IMR-90 (cell line): ENCODE measurements at regions not wholly inside any gene's neighbourhood (a gene's known extent, or its start where the extent isn't known, plus 50 kb on each side); places are given as distances from the start of the nearest gene placed in this dataset.

Source experiments
- ATAC-seq: fragments of 200-7000 bp; cut with Tn5 transposase; 2 replicates; pipeline ENCODE4 v1.9.1; 2020; ENCODE audit warnings: low read depth, mild to moderate bottlenecking, moderate library complexity
- BruUV-seq: library from RNA; stranded (reverse); fragments of 400-500 nt; replicated peaks from 2 replicates; lab custom pipeline; 2021; lab: Mats Ljungman, UMichigan
- CTCF ChIA-PET: fragments of 300-600 bp; formaldehyde crosslinking; extraction: SDS; loops from one replicate; lab custom pipeline; 2021; ENCODE audit warnings: antibody characterized with exemption; lab: Yijun Ruan, JAX
- POLR2A ChIA-PET: fragments of 300-600 bp; sonication (Branson Sonifier 250); formaldehyde crosslinking; loops from one replicate; lab custom pipeline; 2022; ENCODE audit warnings: antibody characterized with exemption; ENCODE audit not compliant: unreplicated experiment; lab: Charles Lee
- DNase-seq: peaks from one replicate; pipeline ENCODE4 v3.0.0; 2013
- H2AFZ ChIP-seq: replicated peaks from 2 replicates; pipeline ENCODE3; 2013; ENCODE audit warnings: low read length, mild to moderate bottlenecking; ENCODE audit not compliant: poor library complexity
- H2AK5ac ChIP-seq: 2 replicates; pipeline ENCODE4 v1.6.1; 2013; ENCODE audit warnings: low read depth, low read length, inconsistent platforms
- H2AK9ac ChIP-seq: replicated peaks from 2 replicates; pipeline ENCODE3; 2013; ENCODE audit warnings: mild to moderate bottlenecking, low read depth, low read length, moderate library complexity; ENCODE audit not compliant: poor library complexity
- H2BK120ac ChIP-seq: 2 replicates; pipeline ENCODE4 v1.6.1; 2013; ENCODE audit warnings: low read depth, low read length, inconsistent platforms
- H2BK15ac ChIP-seq: 3 replicates; pipeline ENCODE4 v1.6.1; 2013; ENCODE audit warnings: low read depth, low read length, inconsistent platforms
- H2BK20ac ChIP-seq: 2 replicates; pipeline ENCODE4 v1.6.1; 2013; ENCODE audit warnings: low read depth, mild to moderate bottlenecking, inconsistent platforms, low read length, moderate library complexity
- H2BK5ac ChIP-seq: 2 replicates; pipeline ENCODE4 v1.6.1; 2013; ENCODE audit warnings: mild to moderate bottlenecking, low read depth, low read length, inconsistent platforms; ENCODE audit not compliant: poor library complexity, severe bottlenecking
- H3K14ac ChIP-seq: replicated peaks from 2 replicates; pipeline ENCODE4 v1.6.1; 2013; ENCODE audit warnings: low read depth, low read length, inconsistent platforms
- H3K18ac ChIP-seq: 2 replicates; pipeline ENCODE4 v1.6.1; 2013; ENCODE audit warnings: low read depth, low read length, control low read depth
- H3K23ac ChIP-seq: 2 replicates; pipeline ENCODE4 v1.6.1; 2013; ENCODE audit warnings: low read depth, low read length, inconsistent platforms
- H3K27ac ChIP-seq: 2 replicates; pipeline ENCODE4 v1.5.1; 2013; ENCODE audit warnings: mild to moderate bottlenecking, control low read depth, low read length; ENCODE audit not compliant: insufficient read depth
- H3K27me3 ChIP-seq: 2 replicates; pipeline ENCODE4 v1.6.1; 2013; ENCODE audit warnings: low read length; ENCODE audit not compliant: control insufficient read depth, insufficient read depth
- H3K36me3 ChIP-seq: 2 replicates; pipeline ENCODE4 v1.6.1; 2013; ENCODE audit warnings: low read length, mixed read lengths; ENCODE audit not compliant: control insufficient read depth, insufficient read depth
- H3K4ac ChIP-seq: 2 replicates; pipeline ENCODE4 v1.6.1; 2013; ENCODE audit warnings: low read depth, low read length, inconsistent platforms
- H3K4me1 ChIP-seq: 2 replicates; pipeline ENCODE4 v1.6.1; 2013; ENCODE audit warnings: low read length, mixed read lengths; ENCODE audit not compliant: control insufficient read depth, insufficient read depth
- H3K4me2 ChIP-seq: 2 replicates; pipeline ENCODE4 v1.6.1; 2013; ENCODE audit warnings: low read depth, mild to moderate bottlenecking, control low read depth, low read length, moderate library complexity
- H3K4me3 ChIP-seq: 2 replicates; pipeline ENCODE4 v1.5.1; 2013; ENCODE audit warnings: low read depth, mild to moderate bottlenecking, control low read depth, low read length, moderate library complexity; ENCODE audit not compliant: insufficient read depth
- H3K56ac ChIP-seq: 2 replicates; pipeline ENCODE4 v1.6.1; 2013; ENCODE audit warnings: low read length, inconsistent platforms; ENCODE audit not compliant: insufficient read depth; ENCODE audit errors: extremely low read depth
- H3K79me1 ChIP-seq, 2 experiments: 2 replicates each; pipeline ENCODE4 v1.6.1; 2013; ENCODE audit warnings: low read length in 2 of 2, inconsistent platforms in 1 of 2, low read depth in 1 of 2
- H3K9ac ChIP-seq: 2 replicates; pipeline ENCODE4 v1.6.1; 2013; ENCODE audit warnings: low read depth, low read length, control low read depth
- H3K9me1 ChIP-seq: 2 replicates; pipeline ENCODE4 v1.6.1; 2013; ENCODE audit warnings: low read length, inconsistent platforms; ENCODE audit not compliant: insufficient read depth
- H3K9me3 ChIP-seq: 2 replicates; pipeline ENCODE4 v1.6.1; 2013; ENCODE audit warnings: low read length; ENCODE audit not compliant: control insufficient read depth, insufficient read depth
- H4K20me1 ChIP-seq: 2 replicates; pipeline ENCODE4 v1.6.1; 2013; ENCODE audit warnings: low read length, inconsistent platforms; ENCODE audit not compliant: insufficient read depth
- H4K5ac ChIP-seq: 2 replicates; pipeline ENCODE4 v1.6.1; 2013; ENCODE audit warnings: mild to moderate bottlenecking, low read depth, low read length, control low read depth
- H4K8ac ChIP-seq, 2 experiments: 2 replicates each; pipeline ENCODE4 v1.6.1; 2013; ENCODE audit warnings: low read depth in 2 of 2, low read length in 2 of 2, control low read depth in 1 of 2, inconsistent platforms in 1 of 2
- H4K91ac ChIP-seq: 2 replicates; pipeline ENCODE4 v1.6.1; 2013; ENCODE audit warnings: low read depth, low read length, inconsistent platforms; ENCODE audit not compliant: insufficient read depth
- BHLHE40 ChIP-seq: fragments of 150-350 bp; IDR thresholded peaks from 2 replicates; pipeline ENCODE4 v1.6.1; 2016; ENCODE audit warnings: mild to moderate bottlenecking, low read depth, low read length
- CEBPB ChIP-seq: IDR thresholded peaks from 2 replicates; pipeline ENCODE4 v1.6.1; 2012; ENCODE audit warnings: low read depth, low read length, improper control_type of control experiment
- CTCF ChIP-seq: conservative IDR thresholded peaks from 2 replicates; pipeline ENCODE4 v1.5.1; 2012; ENCODE audit warnings: mild to moderate bottlenecking, low read depth, low read length, improper control_type of control experiment
- FOS ChIP-seq: fragments of 150-350 bp; IDR thresholded peaks from 2 replicates; pipeline ENCODE4 v1.6.1; 2016; ENCODE audit warnings: low read depth, low read length
- MAZ ChIP-seq: IDR thresholded peaks from 2 replicates; pipeline ENCODE4 v1.6.1; 2012; ENCODE audit warnings: low read depth, mild to moderate bottlenecking, low read length, improper control_type of control experiment, moderate library complexity, borderline replicate concordance
- MXI1 ChIP-seq: IDR thresholded peaks from 2 replicates; pipeline ENCODE4 v1.6.1; 2012; ENCODE audit warnings: low read depth, mild to moderate bottlenecking, low read length, moderate library complexity, borderline replicate concordance
- POLR2A ChIP-seq: IDR thresholded peaks from 2 replicates; pipeline ENCODE4 v1.6.1; 2012; ENCODE audit warnings: mild to moderate bottlenecking, low read depth, low read length
- RAD21 ChIP-seq: IDR thresholded peaks from 2 replicates; pipeline ENCODE4 v1.6.1; 2012; ENCODE audit warnings: low read length, improper control_type of control experiment
- RCOR1 ChIP-seq: IDR thresholded peaks from 2 replicates; pipeline ENCODE4 v1.6.1; 2012; ENCODE audit warnings: mild to moderate bottlenecking, low read length, improper control_type of control experiment; ENCODE audit not compliant: insufficient replicate concordance
- RFX5 ChIP-seq: IDR thresholded peaks from 2 replicates; pipeline ENCODE4 v1.8.0; 2012; ENCODE audit warnings: low read depth, mild to moderate bottlenecking, low read length, moderate library complexity
- SMC3 ChIP-seq: fragments of 150-350 bp; IDR thresholded peaks from 2 replicates; pipeline ENCODE4 v1.6.1; 2016; ENCODE audit warnings: low read depth, mild to moderate bottlenecking, antibody characterized with exemption, low read length, moderate library complexity
- WGBS, 2 experiments: methylation state at CpG; one replicate each; pipeline versions ENCODE4 v1.1.5 to v1.1.7; 2013; ENCODE audit warnings: missing lambda C conversion rate in 2 of 2; ENCODE audit not compliant: insufficient read length in 1 of 2; ENCODE audit errors: extremely low coverage in 2 of 2; 5-methylcytosine and 5-hydroxymethylcytosine counted together
- dilution Hi-C: fragments of 300-500 bp; cut with HindIII; formaldehyde crosslinking; loops from one replicate; pipeline ENCODE4 v1.14.3; 2018; ENCODE audit warnings: low sequenced_read_pairs; ENCODE audit not compliant: unreplicated experiment
- in situ Hi-C: fragments of 300-500 bp; cut with MboI; formaldehyde crosslinking; loops from 3 replicates; pipeline ENCODE4 v1.14.3; 2019; ENCODE audit warnings: low sequenced_read_pairs, inconsistent platforms, mixed read lengths
- intact Hi-C: fragments of 100-400 bp; cut with micrococcal nuclease; formaldehyde crosslinking; loops from 2 replicates; pipeline ENCODE4 v1.10.0; 2022
- TF ChIP-seq, protein P1 (sequence below): fragments of 150-350 bp; IDR thresholded peaks from 2 replicates; pipeline ENCODE4 v1.6.1; 2016; ENCODE audit warnings: low read depth, mild to moderate bottlenecking, low read length, moderate library complexity, borderline replicate concordance

GRCh38 chr10:118504467-118505205 lies 90.8 kb downstream of the PRLHR start (continued):
- TF ChIP-seq, protein P1, sequence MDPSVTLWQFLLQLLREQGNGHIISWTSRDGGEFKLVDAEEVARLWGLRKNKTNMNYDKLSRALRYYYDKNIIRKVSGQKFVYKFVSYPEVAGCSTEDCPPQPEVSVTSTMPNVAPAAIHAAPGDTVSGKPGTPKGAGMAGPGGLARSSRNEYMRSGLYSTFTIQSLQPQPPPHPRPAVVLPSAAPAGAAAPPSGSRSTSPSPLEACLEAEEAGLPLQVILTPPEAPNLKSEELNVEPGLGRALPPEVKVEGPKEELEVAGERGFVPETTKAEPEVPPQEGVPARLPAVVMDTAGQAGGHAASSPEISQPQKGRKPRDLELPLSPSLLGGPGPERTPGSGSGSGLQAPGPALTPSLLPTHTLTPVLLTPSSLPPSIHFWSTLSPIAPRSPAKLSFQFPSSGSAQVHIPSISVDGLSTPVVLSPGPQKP, result no peak
- TF ChIP-seq CEBPB, result no peak
- TF ChIP-seq POLR2A, result no peak
- TF ChIP-seq MAZ, result no peak

- Histone ChIP-seq H3K14ac (no peak overlapping the region), H2AK5ac (no peak overlapping the region), H2BK5ac (no peak overlapping the region), H3K9me3 (no peaks in the 10 kb centered on the region), H3K4ac (no peak overlapping the region), H2BK15ac (no peak overlapping the region), H4K91ac (no peak overlapping the region), H4K8ac (no peak overlapping the region), H2BK120ac (no peak overlapping the region), H3K9me1 (no peaks in the 10 kb centered on the region), H3K4me3 (no peak overlapping the region), H4K20me1 (no peaks in the 10 kb centered on the region), H3K27me3 (no peaks in the 10 kb centered on the region), H3K23ac (no peak overlapping the region), H4K5ac (no peak overlapping the region), H2BK20ac (no peak overlapping the region), H3K9ac (no peak overlapping the region), H3K79me1 (no peaks in the 10 kb centered on the region), H2AFZ (no peak overlapping the region), H3K56ac (no peak overlapping the region), H3K4me1 (no peaks in the 10 kb centered on the region), H3K36me3 (no peaks in the 10 kb centered on the region), H2AK9ac (no peak overlapping the region), H3K27ac (no peak overlapping the region), H3K4me2 (no peak overlapping the region), H3K18ac (no peak overlapping the region)
- ChIA-PET POLR2A (no interaction called here), CTCF (no interaction called here)
- no peak for DNase-seq
- no peak for ATAC-seq
- no TSS peak for BruUV-seq
- in situ Hi-C loops (no loop called here), dilution Hi-C loops (no loop called here), intact Hi-C loops (no loop called here)
- 0% methylated on average over 1 of the region's 1 CpG; no CpG with 5 or more reads in 1 of the 2 experiments for WGBS, 2 experiments
- TF ChIP-seq RCOR1 (no peak), MAZ (no peak), MXI1 (no peak), FOS (no peak), CTCF (no peak), RFX5 (no peak), POLR2A (no peak), SMC3 (no peak), CEBPB (no peak), BHLHE40 (no peak), RAD21 (no peak)
- TF ChIP-seq, protein P1, result no peak
Measured at GRCh38 chr10:118504044-118504443, 91.4 kb downstream of the PRLHR start.
